HepG2 (cell line): ENCODE measurements at regions not wholly inside any gene's neighbourhood (a gene's known extent, or its start where the extent isn't known, plus 50 kb on each side); places are given as distances from the start of the nearest gene placed in this dataset.

Experiments
- CTCF ChIP-seq: sonication (generic); formaldehyde crosslinking; IDR thresholded peaks from 2 replicates; pipeline ENCODE4 v1.5.0; 2020; ENCODE audit warnings: mild to moderate bottlenecking, missing genetic modification reagents, moderate library complexity
- MEF2D ChIP-seq: sonication (generic); formaldehyde crosslinking; IDR thresholded peaks from 2 replicates; pipeline ENCODE4 v1.5.1; 2020; ENCODE audit warnings: mild to moderate bottlenecking, missing genetic modification reagents
- PHF21A ChIP-seq: sonication (generic); formaldehyde crosslinking; IDR thresholded peaks from 2 replicates; pipeline ENCODE4 v1.5.0; 2020; ENCODE audit warnings: mild to moderate bottlenecking, missing genetic modification reagents
- POLR2AphosphoS5 ChIP-seq: IDR thresholded peaks from 2 replicates; pipeline ENCODE4 v1.6.1; 2012; ENCODE audit warnings: low read depth, low read length
- SUZ12 ChIP-seq: fragments of 150-350 bp; IDR thresholded peaks from 2 replicates; pipeline ENCODE4 v1.6.1; 2014; ENCODE audit warnings: low read depth, low read length
- TEAD3 ChIP-seq: optimal IDR thresholded peaks from 2 replicates; pipeline ENCODE3; 2016; ENCODE audit warnings: borderline replicate concordance
- ZBTB39 ChIP-seq: sonication (generic); formaldehyde crosslinking; IDR thresholded peaks from 2 replicates; pipeline ENCODE4 v1.5.0; 2020; ENCODE audit warnings: missing genetic modification reagents
- ZNF777 ChIP-seq: sonication (generic); formaldehyde crosslinking; IDR thresholded peaks from 2 replicates; pipeline ENCODE4 v1.4.0; 2020; ENCODE audit warnings: missing genetic modification reagents

GRCh38 chr14:48876806-48877340 is 709.3 kb downstream of the RPS29 start:
- TF ChIP-seq POLR2AphosphoS5 (no peak), TEAD3 (CRISPR knock-in tag) (no peak), ZNF777 (CRISPR knock-in tag) (no peak), CTCF (no peak), PHF21A (CRISPR knock-in tag) (no peak), MEF2D (CRISPR knock-in tag) (no peak), SUZ12 (no peak), ZBTB39 (CRISPR knock-in tag) (no peak)
